HG03432 (cell line): ENCODE measurements at regions not wholly inside any gene's neighbourhood (a gene's known extent, or its start where the extent isn't known, plus 50 kb on each side); places are given as distances from the start of the nearest gene placed in this dataset.

Experiments used
- ATAC-seq: cut with Tn5 transposase; IDR thresholded peaks from one replicate; pipeline ENCODE4 v1.9.1; 2021; ENCODE audit warnings: mild to moderate bottlenecking, moderate library complexity; ENCODE audit not compliant: unreplicated experiment

DNA sequence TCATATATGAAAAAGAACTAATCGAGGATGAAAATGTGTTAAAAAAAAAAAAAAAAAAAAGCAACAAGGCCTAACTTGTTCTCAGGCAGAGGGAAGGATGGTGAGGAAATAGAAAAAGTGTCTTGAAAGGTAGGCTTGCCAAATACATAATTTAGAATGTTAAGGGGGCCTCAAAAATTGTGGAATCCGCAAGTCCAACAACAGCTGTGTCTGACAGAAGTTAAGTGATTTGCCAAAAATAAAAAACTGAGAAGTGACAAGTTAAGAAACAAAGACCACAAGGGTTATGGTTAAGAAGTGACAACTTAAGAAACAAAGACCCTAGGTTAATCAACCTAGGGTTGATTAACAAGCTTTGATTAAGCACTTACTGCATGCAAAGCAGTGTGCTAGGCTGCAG is 110.6 kb downstream of the P2RY1 start:
- ATAC-seq = no peak

DNA sequence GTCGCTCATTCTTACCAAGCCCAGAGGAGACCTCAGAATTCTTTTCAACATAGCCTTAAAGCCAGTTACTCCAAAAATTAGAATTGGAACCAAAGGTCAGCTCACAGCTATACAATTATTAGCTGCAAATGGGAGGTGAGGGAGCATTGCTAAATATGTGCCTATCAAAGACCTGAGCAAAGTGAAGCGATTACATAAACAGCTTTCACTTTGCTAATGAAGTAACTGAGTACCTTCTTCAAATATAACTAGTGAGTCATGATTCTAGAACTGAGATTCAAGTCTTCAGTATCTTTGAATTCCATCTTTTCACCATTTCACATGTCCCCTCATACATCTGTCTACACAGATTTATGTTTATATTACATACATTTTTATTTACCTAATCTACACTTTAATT is 122.6 kb downstream of the P2RY1 start:
- ATAC-seq = no peak

DNA sequence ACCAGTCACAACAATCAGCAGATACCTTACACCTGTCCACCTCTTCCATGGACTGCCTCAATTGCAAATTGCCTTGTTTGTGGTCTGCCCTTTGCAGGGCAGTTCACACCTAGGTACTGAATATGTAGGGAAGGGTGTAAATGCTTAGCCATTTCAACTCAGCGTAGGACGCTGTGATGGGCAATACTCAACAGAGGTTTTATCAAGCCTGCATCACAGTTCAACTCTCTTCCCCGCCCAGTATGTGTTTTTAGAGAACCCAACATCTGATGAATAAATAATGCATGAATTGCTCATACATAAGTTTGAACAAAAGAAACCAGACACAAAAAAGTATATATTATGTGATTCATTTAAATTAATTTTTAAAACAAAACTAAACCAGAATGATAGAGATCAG is 124.4 kb downstream of the P2RY1 start:
- no peak for ATAC-seq

- ATAC-seq = no peak
Observed at GRCh38 chr3:152960684-152961083, 125.8 kb downstream of the P2RY1 start.

DNA sequence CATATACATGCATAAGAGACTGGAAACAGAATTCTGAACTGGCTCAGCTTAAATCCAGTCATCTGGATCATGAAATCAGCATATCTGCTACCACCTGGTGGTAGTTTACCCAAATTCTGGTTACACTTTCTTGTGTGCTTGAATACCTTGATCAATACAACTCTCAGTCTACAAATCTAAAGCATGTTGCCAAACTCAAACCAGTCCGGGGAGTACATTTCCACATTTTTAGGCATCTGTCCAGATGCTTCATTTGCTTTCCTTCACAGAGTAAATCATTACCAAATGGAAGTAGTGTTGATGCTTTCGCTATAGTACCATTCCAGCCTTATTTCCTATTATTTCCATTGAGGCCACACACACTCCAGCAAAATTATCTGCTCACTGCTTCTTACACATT is 126.4 kb downstream of the P2RY1 start:
- ATAC-seq = no peak

DNA sequence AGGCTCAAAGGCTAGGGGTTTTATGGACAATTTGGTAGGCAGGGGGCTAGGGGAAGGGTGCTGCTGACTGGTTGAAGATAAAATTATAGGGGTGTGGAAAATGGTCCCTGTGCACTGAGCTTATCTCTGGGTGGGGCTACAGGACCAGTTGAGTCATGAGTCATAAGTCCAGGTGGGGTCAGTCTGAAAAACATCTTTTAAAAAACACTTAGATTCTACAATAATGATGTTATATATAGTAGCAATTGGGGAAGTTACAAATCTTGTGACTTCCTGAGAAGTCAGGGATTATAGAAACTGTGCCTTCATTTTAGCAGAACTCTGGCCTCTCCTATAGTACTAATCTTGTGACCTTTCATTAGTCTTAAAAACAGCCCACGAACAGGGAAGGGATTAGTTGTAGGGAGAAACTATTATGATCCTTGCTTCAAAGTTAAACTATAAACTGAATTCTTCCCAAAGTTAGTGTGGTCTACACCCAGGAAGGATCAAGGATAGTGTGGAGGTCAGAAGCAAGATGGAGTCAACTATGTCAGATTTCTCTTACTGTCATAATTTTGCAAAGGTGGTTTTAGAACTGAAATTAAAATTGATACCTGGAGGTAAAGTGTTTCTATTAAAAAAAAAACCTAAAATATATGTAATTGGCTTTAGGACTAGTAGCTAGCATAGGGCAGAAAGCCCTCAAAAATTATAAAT is 130.1 kb downstream of the P2RY1 start:
- no peak for ATAC-seq

- no peak for ATAC-seq
Observed at GRCh38 chr3:152968388-152969024, 133.6 kb downstream of the P2RY1 start.

DNA sequence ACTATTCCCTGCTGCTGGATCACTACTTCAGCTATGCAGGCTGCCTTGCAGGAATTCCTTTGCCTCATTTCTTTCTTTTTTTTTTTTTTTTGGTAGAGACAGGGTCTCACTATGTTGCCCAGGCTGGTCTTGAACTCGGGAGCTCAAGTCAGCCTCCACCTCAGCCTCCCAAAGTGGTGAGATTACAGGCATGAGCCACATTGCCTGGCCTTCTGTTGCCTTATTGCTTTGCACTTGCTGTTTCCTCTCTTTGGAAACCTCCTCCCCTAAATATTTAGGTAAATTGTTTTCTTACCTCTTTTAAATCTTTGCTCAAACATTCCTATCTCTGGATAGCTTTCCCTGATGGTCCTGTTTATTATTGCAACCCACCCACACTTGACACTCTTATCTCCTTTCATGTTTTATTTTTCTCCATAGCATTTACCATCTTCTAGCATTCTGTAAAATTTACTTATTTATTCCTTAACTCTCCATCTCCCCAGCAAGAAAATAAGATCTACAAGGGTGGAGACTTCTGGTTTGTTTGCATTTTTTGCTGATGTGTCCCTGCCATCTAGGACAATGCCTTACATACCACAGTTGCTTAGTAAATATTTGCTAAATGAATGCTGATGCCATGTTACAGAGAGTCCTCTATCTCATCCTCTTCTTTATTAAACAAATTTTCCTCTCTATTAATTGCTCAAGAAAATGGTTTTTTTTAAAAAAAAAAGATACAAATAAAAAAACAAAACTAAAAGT is 134.8 kb downstream of the P2RY1 start:
- ATAC-seq = no peak

- ATAC-seq = no peak
Observed at GRCh38 chr3:152970851-152971250, 135.9 kb downstream of the P2RY1 start.

DNA sequence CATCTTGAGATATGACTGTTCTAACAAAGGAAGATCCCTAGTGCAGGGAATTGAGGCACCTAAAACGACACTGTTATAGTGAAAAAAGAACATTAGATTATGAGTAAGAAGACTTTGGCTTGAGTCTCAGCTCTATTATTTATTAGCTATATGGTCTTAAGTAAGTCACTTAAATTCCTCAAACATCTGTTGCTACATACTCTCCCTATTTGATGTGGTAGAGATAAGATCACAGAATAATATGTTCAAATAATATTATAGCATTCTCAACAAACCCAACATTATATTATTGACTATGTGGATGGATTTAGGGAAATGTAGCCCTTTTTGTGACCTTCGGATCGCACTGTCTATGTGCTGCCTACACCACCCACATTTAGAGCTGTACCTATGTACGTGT is 136.9 kb downstream of the P2RY1 start:
- no peak for ATAC-seq

DNA sequence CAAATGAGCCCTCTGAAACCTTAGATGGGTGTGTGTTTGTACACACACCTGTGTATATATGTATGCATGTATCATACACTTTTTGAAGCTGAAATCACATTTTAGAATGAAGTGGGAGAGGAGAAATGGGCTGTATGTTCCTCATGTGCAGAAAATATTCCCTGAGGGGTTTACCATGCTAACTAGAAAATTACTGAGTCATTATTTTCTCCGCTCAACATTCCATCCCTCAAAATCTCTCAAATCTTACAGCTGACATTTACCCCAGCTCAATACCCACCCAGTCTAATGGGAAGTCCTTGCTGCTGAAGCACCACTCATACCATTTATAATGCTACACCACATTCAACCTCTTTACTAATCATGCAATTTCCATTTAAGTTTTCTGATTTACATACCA is 138.6 kb downstream of the P2RY1 start:
- ATAC-seq = no peak

- ATAC-seq = no peak
Observed at GRCh38 chr3:152976239-152976638, 141.3 kb downstream of the P2RY1 start.

GRCh38 chr3:152977366-152977765 is 142.4 kb downstream of the P2RY1 start:
- ATAC-seq = no peak

- no peak for ATAC-seq
Observed at GRCh38 chr3:152978152-152978551, 143.2 kb downstream of the P2RY1 start.

- no peak for ATAC-seq
Observed at GRCh38 chr3:152997526-152997925, 162.6 kb downstream of the P2RY1 start.

DNA sequence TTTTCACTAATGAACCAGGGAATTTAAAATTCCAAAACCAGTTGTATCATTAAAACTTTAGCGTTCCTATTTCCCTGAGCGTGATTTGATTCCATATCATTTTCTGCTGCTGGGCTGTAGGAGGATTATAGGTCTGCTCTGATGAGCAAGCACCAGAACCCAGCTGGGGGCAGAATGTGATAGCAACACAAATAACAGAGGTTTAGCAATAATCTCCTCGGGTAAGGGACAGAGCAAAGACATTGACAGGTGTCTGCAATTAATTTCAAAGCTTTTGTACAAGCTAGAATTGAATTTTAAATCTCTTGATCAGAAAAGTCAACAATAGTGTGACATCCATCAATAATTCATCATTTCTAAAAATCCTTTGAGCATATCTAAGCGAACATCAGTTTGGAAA is 163.4 kb upstream of the RAP2B start:
- no peak for ATAC-seq

DNA sequence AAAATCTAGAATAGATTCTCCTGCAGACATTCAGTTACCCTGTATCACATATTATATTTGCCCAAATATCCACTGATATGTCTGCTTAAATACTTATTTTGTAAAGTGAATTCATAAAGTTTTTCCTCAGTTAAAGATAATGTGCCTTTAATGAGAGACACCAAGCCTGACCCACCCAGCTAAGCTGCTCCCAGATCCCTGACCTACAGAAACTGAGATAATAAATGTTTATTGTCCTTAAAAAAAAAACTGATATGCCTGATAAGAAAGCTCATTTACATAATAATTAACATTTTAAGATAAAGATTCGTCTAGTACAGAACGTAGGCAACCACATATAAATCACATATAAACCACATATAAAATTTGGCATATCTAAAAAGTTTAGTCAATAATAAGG is 161.7 kb upstream of the RAP2B start:
- no peak for ATAC-seq

- no peak for ATAC-seq
Observed at GRCh38 chr3:153001210-153002078, 160.6 kb upstream of the RAP2B start.

- no peak for ATAC-seq
Observed at GRCh38 chr3:153003441-153003840, 158.6 kb upstream of the RAP2B start.

DNA sequence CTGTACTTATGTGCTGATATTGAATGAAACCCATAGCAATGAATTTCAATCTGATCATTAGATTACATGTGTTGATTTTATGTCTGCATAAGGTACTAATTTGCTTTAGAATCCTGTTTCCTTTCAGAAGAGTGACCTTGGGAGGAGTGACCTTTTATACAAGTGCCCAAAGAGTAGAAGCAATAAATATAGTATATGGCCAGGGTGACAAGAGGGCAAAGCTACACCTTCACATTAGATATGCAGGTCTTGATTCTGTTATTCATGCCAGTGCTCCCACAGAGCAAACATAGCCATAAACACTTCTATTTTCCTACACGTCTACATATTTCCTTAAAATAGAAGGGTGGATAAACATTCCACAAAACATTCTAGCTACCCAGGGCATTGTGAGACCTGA is 158.2 kb upstream of the RAP2B start:
- no peak for ATAC-seq

DNA sequence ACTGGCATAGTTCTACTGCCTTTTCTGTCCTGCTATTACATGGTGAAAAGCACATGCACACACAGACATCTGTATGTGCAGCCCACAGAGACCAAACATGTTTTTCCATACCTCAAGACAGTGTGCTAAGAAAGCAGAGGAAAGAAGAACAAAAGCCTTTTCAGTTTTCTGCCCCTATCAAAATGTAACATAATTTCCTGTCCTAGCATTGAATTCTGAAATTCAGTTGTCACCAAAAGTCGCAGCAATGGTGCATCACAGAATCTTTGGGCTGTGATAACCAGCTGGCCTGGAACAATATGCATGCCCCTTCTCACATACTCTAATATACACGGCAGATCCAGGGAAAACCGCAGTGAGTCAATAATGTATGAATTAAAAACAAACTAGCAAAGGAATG is 153.8 kb upstream of the RAP2B start:
- ATAC-seq = no peak
